B cell (primary cell): ENCODE measurements at regions not wholly inside any gene's neighbourhood (a gene's known extent, or its start where the extent isn't known, plus 50 kb on each side); places are given as distances from the start of the nearest gene placed in this dataset.

ENCODE experiments used
- ATAC-seq: fragments of 200-7000 bp; cut with Tn5 transposase; one replicate; pipeline ENCODE4 v1.10.0; 2021; ENCODE audit warnings: low read depth, mild to moderate bottlenecking, moderate number of reproducible peaks, moderate library complexity
- CTCF ChIA-PET: fragments of 350-600 bp; sonication (Branson Sonifier 250); formaldehyde crosslinking; loops from one replicate; lab custom pipeline; 2021; ENCODE audit warnings: antibody characterized with exemption, inconsistent platforms; lab: Charles Lee
- POLR2A ChIA-PET: fragments of 350-600 bp; sonication (Branson Sonifier 250); formaldehyde crosslinking; loops from one replicate; lab custom pipeline; 2021; ENCODE audit warnings: antibody characterized with exemption; lab: Charles Lee
- DNase-seq: peaks from one replicate; pipeline ENCODE4 v3.0.0; 2013
- H2AFZ ChIP-seq: 2 replicates; pipeline ENCODE4 v1.6.1; 2012; ENCODE audit warnings: mild to moderate bottlenecking, low read depth, low read length; ENCODE audit not compliant: insufficient read depth, poor library complexity, severe bottlenecking
- H3K27ac ChIP-seq, 2 donors: 1 replicate in 1 of 2; 2 replicates in 1 of 2; pipeline ENCODE4 v1.5.1; 2012 to 2013; ENCODE audit warnings: low read length in 2 of 2, mild to moderate bottlenecking in 2 of 2, moderate library complexity in 1 of 2
- H3K27me3 ChIP-seq, 4 experiments: fragments of 200-600 bp in 1 of 4; sonication (generic) in 1 of 4; replicated peaks in 1 of 4; 1 replicate in 2 of 4; 2 replicates in 2 of 4; pipeline versions ENCODE4 v1.6.1 to v1.7.0; 2013 to 2016; ENCODE audit warnings: low read length in 3 of 4, mild to moderate bottlenecking in 2 of 4, mixed read lengths in 1 of 4, moderate library complexity in 1 of 4; ENCODE audit not compliant: insufficient read depth in 4 of 4, control insufficient read depth in 3 of 4; ENCODE audit errors: control extremely low read depth in 1 of 4
- H3K36me3 ChIP-seq, 2 experiments: replicated peaks in 1 of 2; 1 replicate in 1 of 2; 2 replicates in 1 of 2; pipeline versions ENCODE4 v1.6.1 to v1.7.1; 2013; ENCODE audit warnings: low read length in 1 of 2; ENCODE audit not compliant: insufficient read depth in 2 of 2, control insufficient read depth in 1 of 2; ENCODE audit errors: control extremely low read depth in 1 of 2, extremely low read depth in 1 of 2
- H3K4me1 ChIP-seq, 2 donors: fragments of 200-600 bp in 1 of 2; sonication (generic) in 1 of 2; 1 replicate in 1 of 2; 2 replicates in 1 of 2; pipeline versions ENCODE4 v1.5.1 to v1.6.1; 2013 to 2017; ENCODE audit warnings: low read length in 2 of 2; ENCODE audit not compliant: control insufficient read depth in 2 of 2, insufficient read depth in 2 of 2
- H3K4me2 ChIP-seq: replicated peaks from 2 replicates; pipeline ENCODE3; 2012; ENCODE audit warnings: mild to moderate bottlenecking, low read depth, low read length; ENCODE audit not compliant: poor library complexity, severe bottlenecking
- H3K4me3 ChIP-seq, 5 experiments: fragments of 200-600 bp in 1 of 5; sonication (generic) in 1 of 5; 1 replicate in 3 of 5; 2 replicates in 2 of 5; pipeline versions ENCODE4 v1.5.1 to v1.7.0; 2011 to 2016; ENCODE audit warnings: low read length in 4 of 5, mild to moderate bottlenecking in 4 of 5, low read depth in 2 of 5, control low read depth in 1 of 5, moderate library complexity in 1 of 5; ENCODE audit not compliant: insufficient read depth in 1 of 5; ENCODE audit errors: control extremely low read depth in 1 of 5, extremely low read depth in 1 of 5
- H3K79me2 ChIP-seq: fragments of 200-600 bp; sonication (generic); one replicate; pipeline ENCODE4 v1.6.0; 2016; ENCODE audit warnings: low read length; ENCODE audit not compliant: control insufficient read depth, insufficient read depth
- H3K9ac ChIP-seq: fragments of 200-600 bp; sonication (generic); 2 replicates; pipeline ENCODE4 v1.6.1; 2017; ENCODE audit warnings: mild to moderate bottlenecking, low read length, moderate library complexity
- H3K9me3 ChIP-seq, 3 donors: one replicate each; pipeline versions ENCODE4 v1.6.1 to v1.7.1; 2013; ENCODE audit warnings: low read length in 2 of 3; ENCODE audit not compliant: control insufficient read depth in 2 of 3, insufficient read depth in 1 of 3; ENCODE audit errors: control extremely low read depth in 1 of 3
- H4K20me1 ChIP-seq: 2 replicates; pipeline ENCODE4 v1.6.0; 2012; ENCODE audit warnings: mild to moderate bottlenecking, low read length; ENCODE audit not compliant: insufficient read depth, control insufficient read depth, poor library complexity, severe bottlenecking
- H3K27ac Mint-ChIP-seq: one replicate; pipeline ENCODE4 v1.8.0; 2021; ENCODE audit warnings: mixed read lengths
- H3K27me3 Mint-ChIP-seq: one replicate; pipeline ENCODE4 v1.8.0; 2021; ENCODE audit warnings: mixed read lengths
- H3K4me1 Mint-ChIP-seq: one replicate; pipeline ENCODE4 v1.8.0; 2021; ENCODE audit warnings: mixed read lengths
- H3K4me3 Mint-ChIP-seq: one replicate; pipeline ENCODE4 v1.8.0; 2021; ENCODE audit warnings: mixed read lengths
- H3K9me3 Mint-ChIP-seq: one replicate; pipeline ENCODE4 v1.8.0; 2022; ENCODE audit warnings: mixed read lengths; ENCODE audit not compliant: insufficient read depth
- EZH2 ChIP-seq: IDR thresholded peaks from 2 replicates; pipeline ENCODE4 v1.6.1; 2012; ENCODE audit warnings: borderline replicate concordance, low read depth, mild to moderate bottlenecking, moderate library complexity, low read length; ENCODE audit not compliant: insufficient read depth, poor library complexity, severe bottlenecking
- WGBS: methylation state at CpG from one replicate; pipeline ENCODE4 v1.1.5; 2013; ENCODE audit warnings: missing lambda C conversion rate; ENCODE audit not compliant: insufficient coverage; 5-methylcytosine and 5-hydroxymethylcytosine counted together
- intact Hi-C: fragments of 100-400 bp; cut with micrococcal nuclease; formaldehyde crosslinking; loops from one replicate; pipeline ENCODE4 v1.10.0; 2022
- TF ChIP-seq, protein P1 (sequence below): fragments of 200-600 bp; IDR thresholded peaks from one replicate; pipeline ENCODE4 v1.8.0; 2022; ENCODE audit warnings: antibody characterized with exemption, mild to moderate bottlenecking

DNA sequence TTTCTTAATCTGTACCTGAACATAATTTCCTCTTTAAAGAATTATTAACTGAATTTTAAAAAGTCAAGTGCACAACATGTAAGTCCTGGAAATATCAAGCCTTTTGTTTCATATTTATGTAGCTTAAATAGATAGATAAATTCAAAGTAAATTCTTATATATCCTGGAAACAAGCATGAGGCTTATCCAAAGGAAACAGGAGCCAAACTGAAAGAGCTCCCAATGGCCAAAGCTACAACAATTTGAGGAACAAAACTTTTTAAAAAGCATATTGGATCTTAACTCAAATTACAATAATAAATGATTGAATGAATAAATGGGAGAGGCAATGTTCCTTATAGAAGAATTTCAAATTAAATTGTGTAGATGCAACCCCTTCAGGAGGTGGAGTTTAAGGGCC lies 679.1 kb downstream of the METTL4 start:
- Histone ChIP-seq H3K27ac (no peak overlapping the region), H2AFZ (no peak overlapping the region), H3K79me2 (no peaks in the 10 kb centered on the region), H3K27me3 (no peaks in the 10 kb centered on the region), H3K4me2 (no peak overlapping the region), H3K9me3 (no peaks in the 10 kb centered on the region), H3K4me1 (no peaks in the 10 kb centered on the region), H3K4me3 (no peak overlapping the region), H3K36me3 (no peaks in the 10 kb centered on the region), H3K9ac (no peak overlapping the region), H4K20me1 (no peaks in the 10 kb centered on the region)
- Mint-ChIP-seq H3K27me3 (no peaks in the 10 kb centered on the region), H3K4me1 (no peaks in the 10 kb centered on the region), H3K4me3 (no peak overlapping the region), H3K27ac (no peak overlapping the region), H3K9me3 (no peaks in the 10 kb centered on the region)
- ChIA-PET POLR2A (no interaction called here), CTCF (no interaction called here)
- no peak for ATAC-seq
- DNase-seq, result no peak
- no peak for TF ChIP-seq EZH2
- TF ChIP-seq, protein P1, sequence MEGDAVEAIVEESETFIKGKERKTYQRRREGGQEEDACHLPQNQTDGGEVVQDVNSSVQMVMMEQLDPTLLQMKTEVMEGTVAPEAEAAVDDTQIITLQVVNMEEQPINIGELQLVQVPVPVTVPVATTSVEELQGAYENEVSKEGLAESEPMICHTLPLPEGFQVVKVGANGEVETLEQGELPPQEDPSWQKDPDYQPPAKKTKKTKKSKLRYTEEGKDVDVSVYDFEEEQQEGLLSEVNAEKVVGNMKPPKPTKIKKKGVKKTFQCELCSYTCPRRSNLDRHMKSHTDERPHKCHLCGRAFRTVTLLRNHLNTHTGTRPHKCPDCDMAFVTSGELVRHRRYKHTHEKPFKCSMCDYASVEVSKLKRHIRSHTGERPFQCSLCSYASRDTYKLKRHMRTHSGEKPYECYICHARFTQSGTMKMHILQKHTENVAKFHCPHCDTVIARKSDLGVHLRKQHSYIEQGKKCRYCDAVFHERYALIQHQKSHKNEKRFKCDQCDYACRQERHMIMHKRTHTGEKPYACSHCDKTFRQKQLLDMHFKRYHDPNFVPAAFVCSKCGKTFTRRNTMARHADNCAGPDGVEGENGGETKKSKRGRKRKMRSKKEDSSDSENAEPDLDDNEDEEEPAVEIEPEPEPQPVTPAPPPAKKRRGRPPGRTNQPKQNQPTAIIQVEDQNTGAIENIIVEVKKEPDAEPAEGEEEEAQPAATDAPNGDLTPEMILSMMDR, result no peak
- intact Hi-C loops, result no loop called here

DNA sequence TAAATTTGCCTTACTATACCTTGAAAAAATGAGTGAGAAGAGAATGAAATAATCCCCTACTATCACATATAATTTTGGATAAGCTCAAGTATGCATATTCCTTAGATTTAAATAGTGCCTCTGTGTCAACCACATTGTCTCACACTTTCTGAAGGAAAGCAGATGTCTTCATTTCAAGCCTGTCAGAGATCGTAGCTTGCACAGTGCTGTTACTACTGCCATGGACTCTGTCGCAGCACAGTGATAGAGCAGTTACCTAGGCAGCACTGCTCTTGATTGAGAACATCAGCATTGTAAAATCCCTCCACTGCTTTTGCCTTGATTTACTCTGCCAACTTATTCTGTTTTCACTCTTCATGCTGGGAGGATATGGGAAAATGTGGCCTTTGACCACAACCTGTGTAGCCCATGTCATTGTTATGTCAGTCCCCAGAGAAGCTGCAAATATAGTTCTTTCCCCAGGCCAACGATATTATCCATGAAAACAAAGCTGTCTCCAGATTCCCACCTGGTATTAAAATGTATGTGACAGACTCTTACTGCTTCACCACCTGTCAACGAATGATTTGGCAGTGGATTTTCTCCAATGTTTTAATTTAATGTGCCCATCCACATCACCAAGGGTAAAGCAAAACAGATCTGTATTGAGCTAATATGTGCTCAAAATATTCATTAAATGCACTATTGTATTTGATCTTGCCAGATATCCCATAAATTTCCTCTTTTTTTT lies 675.7 kb downstream of the METTL4 start:
- H3K4me2 ChIP-seq, result no peak overlapping the region
- H3K4me1 ChIP-seq, result no peaks in the 10 kb centered on the region
- no peak overlapping the region for H3K27ac ChIP-seq
- H3K9ac ChIP-seq, result no peak overlapping the region
- no peak overlapping the region for H3K27ac Mint-ChIP-seq
- no peaks in the 10 kb centered on the region for H3K27me3 Mint-ChIP-seq
- no peaks in the 10 kb centered on the region for H3K79me2 ChIP-seq
- no peak overlapping the region for H3K4me3 Mint-ChIP-seq
- no peak overlapping the region for H3K4me3 ChIP-seq
- no peak for TF ChIP-seq EZH2
- TF ChIP-seq, protein P1, result no peak
- no peaks in the 10 kb centered on the region for H3K36me3 ChIP-seq
- WGBS, result 93% methylated on average over 2 of the region's 4 CpGs
- H3K27me3 ChIP-seq, result no peaks in the 10 kb centered on the region
- ChIA-PET POLR2A (no interaction called here), CTCF (no interaction called here)
- DNase-seq (no peak), ATAC-seq (no peak)
- H3K9me3 Mint-ChIP-seq, result peaks cover 4% of the 10 kb centered on the region
- intact Hi-C loops, result no loop called here
- H2AFZ ChIP-seq, result no peak overlapping the region
- no peaks in the 10 kb centered on the region for H3K9me3 ChIP-seq
- H4K20me1 ChIP-seq, result no peaks in the 10 kb centered on the region
- H3K4me1 Mint-ChIP-seq, result no peaks in the 10 kb centered on the region
